ENCODE measurements at regions not wholly inside any gene's neighbourhood (a gene's known extent, or its start where the extent isn't known, plus 50 kb on each side); places are given as distances from the start of the nearest gene placed in this dataset.

DNA sequence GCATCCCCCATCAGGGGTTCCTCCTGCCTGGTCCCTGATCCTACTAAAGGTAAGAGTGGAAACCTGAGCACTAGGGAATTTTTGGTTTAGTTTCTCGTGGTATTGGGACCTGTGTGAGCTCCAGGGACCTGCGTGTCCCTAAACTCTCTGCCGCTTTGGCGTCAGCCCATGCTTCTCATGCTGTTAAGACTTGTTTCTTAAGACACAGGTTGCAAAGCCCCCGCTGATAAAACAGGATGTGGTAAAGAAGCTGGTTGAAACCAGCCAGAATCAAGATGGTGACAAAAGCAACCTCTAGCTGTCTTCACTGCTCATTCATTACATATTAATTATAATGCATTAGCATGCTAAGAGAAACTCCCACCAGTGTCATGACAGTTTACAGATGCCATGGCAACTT is 64.6 kb downstream of the LYZL4 start:
- ChIA-PET POLR2A (no interaction called here), CTCF (interaction anchor here (1.5 to 1.8 kb wide), 2 partner anchors 8 to 98 kb away, joined by 4 to 7 read pairs; no protein-coding TSS in a partner anchor)
- Mint-ChIP-seq H3K9me3 (ENCODE audit: low read depth) (no peaks in the 10 kb centered on the region), H3K4me3 (no peak overlapping the region), H3K27me3 (no peaks in the 10 kb centered on the region), H3K36me3 (ENCODE audit: low read depth) (no peaks in the 10 kb centered on the region), H3K27ac (no peak overlapping the region), H3K4me1 (peaks cover 25% of the 10 kb centered on the region)
- peak; percentile 31 for DNase-seq
- intact Hi-C loops (cut with DNase I, micrococcal nuclease), result no loop called here
- peak; percentile 39 for ATAC-seq

DNA sequence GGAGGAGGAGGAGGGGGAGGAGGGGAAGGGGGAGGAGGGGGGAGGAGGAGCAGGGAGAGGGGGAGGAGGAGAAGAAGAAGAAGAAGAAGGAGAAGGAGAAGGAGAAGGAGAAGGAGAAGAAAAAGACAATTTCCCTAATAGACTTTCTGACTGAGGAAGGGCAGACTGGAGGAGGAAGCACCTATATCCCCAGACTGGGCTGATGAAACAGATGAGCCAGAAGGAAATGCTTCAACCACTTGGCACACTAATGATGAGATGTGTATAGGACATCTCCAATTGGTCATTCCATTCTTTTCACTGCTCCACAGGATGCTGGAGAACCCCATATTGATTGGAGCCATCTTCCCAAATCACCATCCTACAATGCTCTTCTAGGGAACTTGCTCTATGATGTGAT is 69.9 kb downstream of the LYZL4 start:
- intact Hi-C loops (cut with DNase I, micrococcal nuclease), result no loop called here
- ChIA-PET POLR2A (no interaction called here), CTCF (no interaction called here)
- Mint-ChIP-seq H3K4me3 (no peak overlapping the region), H3K9me3 (ENCODE audit: low read depth) (no peaks in the 10 kb centered on the region), H3K27ac (no peak overlapping the region), H3K36me3 (ENCODE audit: low read depth) (no peaks in the 10 kb centered on the region), H3K4me1 (peaks cover 4% of the 10 kb centered on the region), H3K27me3 (peaks cover 2% of the 10 kb centered on the region)
- ATAC-seq, result no peak
- no peak for DNase-seq

DNA sequence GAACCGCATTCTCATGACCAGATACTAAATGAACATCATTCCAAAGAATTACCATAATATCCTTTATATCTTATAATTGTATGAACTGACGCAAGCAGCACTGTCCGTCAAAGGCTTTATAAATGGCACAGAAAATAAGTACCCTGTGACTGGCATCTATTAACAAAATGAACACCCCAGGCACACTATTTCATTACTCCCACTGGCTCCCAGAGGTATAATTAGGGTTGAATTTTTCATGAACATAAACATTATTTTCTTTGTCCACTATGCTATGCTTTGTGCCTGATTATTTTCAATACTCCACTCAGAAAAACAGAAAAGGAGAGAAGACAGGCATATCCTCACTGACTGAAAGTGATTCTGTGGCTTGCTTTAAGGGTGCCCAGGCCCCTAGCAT is 71.1 kb downstream of the LYZL4 start:
- intact Hi-C loops (cut with DNase I, micrococcal nuclease), result no loop called here
- H3K4me1 Mint-ChIP-seq, result no peaks in the 10 kb centered on the region
- DNase-seq (no peak), ATAC-seq (no peak)
- POLR2A ChIA-PET, result no interaction called here
- CTCF ChIA-PET, result interaction anchor here (1.3 kb wide), 1 partner anchor 14 kb away, joined by 3 read pairs; no protein-coding TSS in a partner anchor
- no peak overlapping the region for H3K4me3 Mint-ChIP-seq
- peaks cover 2% of the 10 kb centered on the region for H3K27me3 Mint-ChIP-seq
- no peak overlapping the region for H3K27ac Mint-ChIP-seq
- H3K36me3 Mint-ChIP-seq (ENCODE audit: low read depth), result no peaks in the 10 kb centered on the region
- H3K9me3 Mint-ChIP-seq (ENCODE audit: low read depth), result no peaks in the 10 kb centered on the region

DNA sequence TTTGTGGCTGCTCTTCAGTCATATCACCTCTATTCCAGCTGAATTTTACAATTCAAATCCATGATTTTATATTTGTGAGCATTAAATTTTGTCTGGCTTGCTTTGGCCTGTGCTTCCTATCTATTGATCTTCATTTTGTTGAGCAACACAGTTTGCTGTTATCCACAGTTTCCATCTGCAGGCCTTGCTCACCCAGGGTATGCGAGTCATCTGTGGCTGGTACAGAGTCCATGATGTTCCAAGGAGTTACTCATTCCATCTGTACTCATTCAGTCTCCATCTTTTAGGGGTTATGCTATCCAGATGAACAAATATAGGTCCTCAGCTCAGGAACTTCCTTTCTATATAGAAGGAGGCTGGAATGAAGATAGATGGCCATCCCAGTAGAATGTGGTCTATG is 70.1 kb upstream of the CCK start:
- no peak for ATAC-seq
- Mint-ChIP-seq H3K4me3 (no peak overlapping the region), H3K4me1 (no peaks in the 10 kb centered on the region), H3K27ac (no peak overlapping the region), H3K36me3 (ENCODE audit: low read depth) (no peaks in the 10 kb centered on the region), H3K27me3 (peaks cover 2% of the 10 kb centered on the region), H3K9me3 (ENCODE audit: low read depth) (no peaks in the 10 kb centered on the region)
- ChIA-PET POLR2A (no interaction called here), CTCF (no interaction called here)
- DNase-seq, result no peak
- intact Hi-C loops (cut with DNase I, micrococcal nuclease), result no loop called here

DNA sequence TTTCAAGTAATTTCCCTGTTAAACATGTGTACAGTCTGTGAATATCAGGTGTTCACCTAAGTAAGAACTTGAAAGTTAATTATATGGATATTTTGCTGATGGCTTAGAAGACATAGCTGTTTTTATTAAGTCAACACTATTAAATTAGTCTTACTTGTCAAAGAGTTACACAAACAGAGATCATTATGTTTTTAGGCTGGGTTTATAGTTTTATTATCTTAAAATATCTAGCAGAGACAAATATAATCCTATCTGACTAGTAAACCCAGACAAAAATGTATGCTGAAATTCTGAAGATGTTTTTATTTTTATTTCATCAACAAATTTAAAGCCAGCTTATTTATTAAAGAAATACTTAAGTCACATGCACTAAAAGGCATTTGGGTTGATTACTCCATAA is 51.2 kb upstream of the CCK start:
- no peak overlapping the region for H3K4me3 Mint-ChIP-seq
- intact Hi-C loops (cut with DNase I, micrococcal nuclease), result no loop called here
- peaks cover 8% of the 10 kb centered on the region for H3K36me3 Mint-ChIP-seq (ENCODE audit: low read depth)
- POLR2A ChIA-PET, result no interaction called here
- DNase-seq, result no peak
- H3K9me3 Mint-ChIP-seq (ENCODE audit: low read depth), result peaks cover 29% of the 10 kb centered on the region
- H3K27ac Mint-ChIP-seq, result no peak overlapping the region
- no peaks in the 10 kb centered on the region for H3K4me1 Mint-ChIP-seq
- ATAC-seq, result no peak
- CTCF ChIA-PET, result interaction anchor here (0.6 to 1.6 kb wide), 4 partner anchors 10 to 293 kb away, joined by 3 to 5 read pairs (median 3); no protein-coding TSS in a partner anchor
- H3K27me3 Mint-ChIP-seq, result peaks cover 6% of the 10 kb centered on the region
